MM.1S (cell line): ENCODE measurements at regions not wholly inside any gene's neighbourhood (a gene's known extent, or its start where the extent isn't known, plus 50 kb on each side); places are given as distances from the start of the nearest gene placed in this dataset.

Experiments
- DNase-seq: peaks from one replicate; pipeline ENCODE4 v3.0.0-alpha.2; 2015
- H2AFZ ChIP-seq: fragments of 300-600 bp; sonication (generic); 2 replicates; pipeline ENCODE4 v1.6.0; 2016; ENCODE audit warnings: antibody characterized with exemption, low read length
- H3F3A ChIP-seq: fragments of 300-600 bp; sonication (generic); 2 replicates; pipeline ENCODE4 v1.6.1; 2016; ENCODE audit warnings: mild to moderate bottlenecking, antibody characterized with exemption, low read length, moderate library complexity, mixed read lengths; ENCODE audit not compliant: insufficient read depth
- H3K27ac ChIP-seq: fragments of 300-600 bp; sonication (generic); 2 replicates; pipeline ENCODE4 v1.5.1; 2016; ENCODE audit warnings: mild to moderate bottlenecking, low read length
- H3K27me3 ChIP-seq: fragments of 300-600 bp; sonication (generic); replicated peaks from 2 replicates; pipeline ENCODE4 v1.6.0; 2016; ENCODE audit warnings: low read length; ENCODE audit not compliant: insufficient read depth
- H3K36me3 ChIP-seq: fragments of 300-600 bp; sonication (generic); replicated peaks from 2 replicates; pipeline ENCODE4 v1.6.1; 2016; ENCODE audit warnings: mild to moderate bottlenecking, low read length, mixed read lengths; ENCODE audit not compliant: insufficient read depth
- H3K4me1 ChIP-seq: fragments of 300-600 bp; sonication (generic); 2 replicates; pipeline ENCODE4 v1.6.1; 2016; ENCODE audit warnings: low read length, mixed read lengths
- H3K4me2 ChIP-seq: fragments of 300-600 bp; sonication (generic); 2 replicates; pipeline ENCODE4 v1.6.0; 2016; ENCODE audit warnings: low read depth, low read length
- H3K4me3 ChIP-seq: fragments of 300-600 bp; sonication (generic); 2 replicates; pipeline ENCODE4 v1.5.1; 2016; ENCODE audit warnings: low read length, mixed read lengths
- H3K79me2 ChIP-seq: fragments of 300-600 bp; sonication (generic); 2 replicates; pipeline ENCODE4 v1.6.1; 2016; ENCODE audit warnings: mixed run types, low read length, mixed read lengths
- H3K9ac ChIP-seq: fragments of 300-600 bp; sonication (generic); 2 replicates; pipeline ENCODE4 v1.6.1; 2016; ENCODE audit warnings: low read length, mixed read lengths
- H3K9me2 ChIP-seq: fragments of 300-600 bp; sonication (generic); replicated peaks from 2 replicates; pipeline ENCODE4 v1.6.1; 2016; ENCODE audit warnings: mild to moderate bottlenecking, low read length, mixed read lengths; ENCODE audit not compliant: insufficient read depth
- H3K9me3 ChIP-seq: fragments of 300-600 bp; sonication (generic); replicated peaks from 2 replicates; pipeline ENCODE4 v1.6.1; 2016; ENCODE audit warnings: mild to moderate bottlenecking, low read length, mixed read lengths; ENCODE audit not compliant: insufficient read depth
- H4K20me1 ChIP-seq: fragments of 300-600 bp; sonication (generic); 2 replicates; pipeline ENCODE4 v1.6.1; 2016; ENCODE audit warnings: mild to moderate bottlenecking, low read length, moderate library complexity, mixed read lengths; ENCODE audit not compliant: insufficient read depth
- EZH2 ChIP-seq: fragments of 300-600 bp; sonication (generic); optimal IDR thresholded peaks from 2 replicates; pipeline ENCODE3; 2017; ENCODE audit warnings: low read depth, mild to moderate bottlenecking, antibody characterized with exemption, low read length, mixed read lengths
- EZH2phosphoT487 ChIP-seq: fragments of 300-600 bp; sonication (generic); IDR thresholded peaks from 2 replicates; pipeline ENCODE4 v1.6.1; 2018; ENCODE audit warnings: antibody characterized with exemption, low read length
- TF ChIP-seq, protein P1 (sequence below): fragments of 300-600 bp; sonication (generic); IDR thresholded peaks from 2 replicates; pipeline ENCODE4 v1.5.1; 2016; ENCODE audit warnings: antibody characterized with exemption, low read length, mixed read lengths

DNA sequence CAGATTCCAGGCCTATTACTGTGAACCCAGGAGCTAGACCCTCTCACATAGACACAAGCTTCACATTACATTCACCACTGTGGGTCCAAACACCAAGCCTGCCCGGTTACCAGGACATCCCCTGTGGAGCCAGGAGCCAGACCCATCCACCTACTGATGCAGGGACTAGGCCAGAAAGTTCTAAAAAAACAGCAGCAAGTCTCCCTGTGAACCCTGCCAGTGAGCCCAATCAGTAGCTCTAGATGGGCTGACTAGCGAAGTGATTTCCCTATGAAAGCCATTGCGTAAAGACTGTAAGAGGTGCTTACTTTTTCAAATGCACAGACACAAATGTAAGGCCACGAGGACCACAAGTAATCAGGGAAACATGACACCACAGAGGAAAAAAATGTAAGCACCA lies 352.3 kb downstream of the TMEM161B start:
- H3K36me3 ChIP-seq, result no peaks in the 10 kb centered on the region

DNA sequence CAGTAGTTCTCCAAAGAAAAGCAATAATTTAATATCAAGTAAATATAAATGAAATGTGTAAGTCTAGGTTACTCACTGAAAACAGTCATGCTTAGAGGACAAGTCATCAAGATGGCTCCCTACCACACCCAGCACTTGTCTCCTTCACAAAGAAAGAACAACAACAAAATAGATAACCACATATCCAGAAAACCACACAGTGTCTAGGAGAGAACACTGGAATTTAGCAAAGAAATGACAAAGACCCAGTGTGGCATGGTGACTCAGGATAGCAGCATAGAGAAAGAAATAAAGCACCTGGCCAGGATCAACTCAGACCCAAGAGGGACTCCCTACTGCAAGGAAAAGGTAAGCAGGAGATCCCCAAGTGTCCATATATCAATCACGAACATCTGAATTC lies 356.2 kb downstream of the TMEM161B start:
- Histone ChIP-seq H3K4me1 (no peaks in the 10 kb centered on the region), H3F3A (no peaks in the 10 kb centered on the region), H2AFZ (no peak overlapping the region), H4K20me1 (no peaks in the 10 kb centered on the region), H3K4me3 (no peak overlapping the region), H3K79me2 (no peaks in the 10 kb centered on the region), H3K9me2 (no peaks in the 10 kb centered on the region), H3K9me3 (no peaks in the 10 kb centered on the region), H3K36me3 (no peaks in the 10 kb centered on the region), H3K9ac (no peak overlapping the region), H3K27ac (no peak overlapping the region), H3K27me3 (no peaks in the 10 kb centered on the region), H3K4me2 (no peak overlapping the region)
- no peak for DNase-seq
- TF ChIP-seq EZH2, result no peak
- TF ChIP-seq, protein P1, sequence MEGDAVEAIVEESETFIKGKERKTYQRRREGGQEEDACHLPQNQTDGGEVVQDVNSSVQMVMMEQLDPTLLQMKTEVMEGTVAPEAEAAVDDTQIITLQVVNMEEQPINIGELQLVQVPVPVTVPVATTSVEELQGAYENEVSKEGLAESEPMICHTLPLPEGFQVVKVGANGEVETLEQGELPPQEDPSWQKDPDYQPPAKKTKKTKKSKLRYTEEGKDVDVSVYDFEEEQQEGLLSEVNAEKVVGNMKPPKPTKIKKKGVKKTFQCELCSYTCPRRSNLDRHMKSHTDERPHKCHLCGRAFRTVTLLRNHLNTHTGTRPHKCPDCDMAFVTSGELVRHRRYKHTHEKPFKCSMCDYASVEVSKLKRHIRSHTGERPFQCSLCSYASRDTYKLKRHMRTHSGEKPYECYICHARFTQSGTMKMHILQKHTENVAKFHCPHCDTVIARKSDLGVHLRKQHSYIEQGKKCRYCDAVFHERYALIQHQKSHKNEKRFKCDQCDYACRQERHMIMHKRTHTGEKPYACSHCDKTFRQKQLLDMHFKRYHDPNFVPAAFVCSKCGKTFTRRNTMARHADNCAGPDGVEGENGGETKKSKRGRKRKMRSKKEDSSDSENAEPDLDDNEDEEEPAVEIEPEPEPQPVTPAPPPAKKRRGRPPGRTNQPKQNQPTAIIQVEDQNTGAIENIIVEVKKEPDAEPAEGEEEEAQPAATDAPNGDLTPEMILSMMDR, result no peak

More for the DNA sequence above, 352.3 kb downstream of the TMEM161B start:
- H2AFZ ChIP-seq, result no peak overlapping the region
- H3K9ac ChIP-seq, result no peak overlapping the region
- no peak overlapping the region for H3K27ac ChIP-seq
- H4K20me1 ChIP-seq, result no peaks in the 10 kb centered on the region
- no peaks in the 10 kb centered on the region for H3K27me3 ChIP-seq
- H3F3A ChIP-seq, result no peaks in the 10 kb centered on the region
- TF ChIP-seq, protein P1, result no peak
- no peak for TF ChIP-seq EZH2
- no peak for TF ChIP-seq EZH2phosphoT487
- no peaks in the 10 kb centered on the region for H3K4me1 ChIP-seq
- no peaks in the 10 kb centered on the region for H3K9me2 ChIP-seq
- H3K4me2 ChIP-seq, result no peak overlapping the region
- H3K9me3 ChIP-seq, result no peaks in the 10 kb centered on the region
- no peak overlapping the region for H3K4me3 ChIP-seq
- DNase-seq, result no peak
- no peaks in the 10 kb centered on the region for H3K79me2 ChIP-seq

DNA sequence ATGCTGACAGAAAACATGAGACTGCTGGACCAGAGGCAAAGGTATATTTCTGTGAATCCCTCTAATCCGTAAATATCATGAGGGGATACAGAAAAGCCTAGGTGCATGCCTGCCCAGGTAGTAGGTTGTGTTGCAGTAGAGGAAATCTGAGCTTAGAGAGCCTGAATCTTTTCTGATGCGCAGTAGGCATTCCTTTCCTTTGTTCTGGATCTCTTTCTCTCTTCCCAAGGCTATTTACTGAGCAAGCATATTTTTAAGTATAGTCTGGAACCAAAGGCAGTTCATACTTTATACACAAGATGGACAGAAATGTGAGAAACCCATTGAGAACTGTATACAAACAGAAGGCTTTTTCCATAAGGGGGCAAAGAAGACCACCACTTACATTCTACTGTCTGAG lies 359.3 kb downstream of the TMEM161B start:
- H3K79me2 ChIP-seq, result no peaks in the 10 kb centered on the region
- TF ChIP-seq EZH2 (no peak), EZH2phosphoT487 (no peak)
- TF ChIP-seq, protein P1, result no peak
- no peaks in the 10 kb centered on the region for H3K9me2 ChIP-seq
- H3K9ac ChIP-seq, result no peak overlapping the region
- no peaks in the 10 kb centered on the region for H3K4me1 ChIP-seq
- no peak overlapping the region for H3K4me2 ChIP-seq
- no peak for DNase-seq
- no peaks in the 10 kb centered on the region for H3F3A ChIP-seq
- H3K4me3 ChIP-seq, result no peak overlapping the region
- H3K36me3 ChIP-seq, result no peaks in the 10 kb centered on the region
- no peaks in the 10 kb centered on the region for H4K20me1 ChIP-seq
- no peaks in the 10 kb centered on the region for H3K9me3 ChIP-seq
- H3K27ac ChIP-seq, result no peak overlapping the region
- H2AFZ ChIP-seq, result no peak overlapping the region
- H3K27me3 ChIP-seq, result no peaks in the 10 kb centered on the region

DNA sequence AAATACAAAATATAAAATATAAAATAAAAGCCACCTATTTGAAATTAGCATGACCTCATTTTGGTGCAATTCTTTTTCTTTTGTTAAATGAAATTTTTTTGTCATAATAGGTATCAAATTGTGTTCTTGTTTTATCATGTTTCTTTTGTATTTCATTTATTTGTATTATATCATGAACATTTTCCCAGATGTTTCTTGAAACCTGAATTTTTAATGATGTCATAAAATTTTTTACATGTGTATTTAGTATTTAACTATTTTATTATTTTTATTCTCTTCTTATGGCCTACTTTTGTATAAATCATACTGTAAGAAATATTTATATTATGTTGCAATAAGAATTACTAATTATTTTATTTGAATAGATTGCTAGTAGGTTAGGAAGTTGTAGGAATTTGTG lies 361.7 kb downstream of the TMEM161B start:
- H3K36me3 ChIP-seq, result no peaks in the 10 kb centered on the region
- no peak overlapping the region for H3K4me2 ChIP-seq
- no peak overlapping the region for H3K4me3 ChIP-seq
- H3K79me2 ChIP-seq, result no peaks in the 10 kb centered on the region
- TF ChIP-seq, protein P1, result no peak
- TF ChIP-seq EZH2phosphoT487 (no peak), EZH2 (no peak)
- H3K4me1 ChIP-seq, result no peaks in the 10 kb centered on the region
- H3K9me2 ChIP-seq, result no peaks in the 10 kb centered on the region
- no peaks in the 10 kb centered on the region for H3F3A ChIP-seq
- DNase-seq, result no peak
- H3K9ac ChIP-seq, result no peak overlapping the region
- no peak overlapping the region for H3K27ac ChIP-seq
- H4K20me1 ChIP-seq, result no peaks in the 10 kb centered on the region
- no peaks in the 10 kb centered on the region for H3K9me3 ChIP-seq
- no peak overlapping the region for H2AFZ ChIP-seq
- no peaks in the 10 kb centered on the region for H3K27me3 ChIP-seq
